LNCAP (cell line): ENCODE measurements at regions not wholly inside any gene's neighbourhood (a gene's known extent, or its start where the extent isn't known, plus 50 kb on each side); places are given as distances from the start of the nearest gene placed in this dataset.

Source experiments
- TF ChIP-seq, protein P1 (sequence below): fragments of 450-650 bp; IDR thresholded peaks from 2 replicates; pipeline ENCODE4 v1.5.1; 2017; ENCODE audit warnings: mild to moderate bottlenecking

DNA sequence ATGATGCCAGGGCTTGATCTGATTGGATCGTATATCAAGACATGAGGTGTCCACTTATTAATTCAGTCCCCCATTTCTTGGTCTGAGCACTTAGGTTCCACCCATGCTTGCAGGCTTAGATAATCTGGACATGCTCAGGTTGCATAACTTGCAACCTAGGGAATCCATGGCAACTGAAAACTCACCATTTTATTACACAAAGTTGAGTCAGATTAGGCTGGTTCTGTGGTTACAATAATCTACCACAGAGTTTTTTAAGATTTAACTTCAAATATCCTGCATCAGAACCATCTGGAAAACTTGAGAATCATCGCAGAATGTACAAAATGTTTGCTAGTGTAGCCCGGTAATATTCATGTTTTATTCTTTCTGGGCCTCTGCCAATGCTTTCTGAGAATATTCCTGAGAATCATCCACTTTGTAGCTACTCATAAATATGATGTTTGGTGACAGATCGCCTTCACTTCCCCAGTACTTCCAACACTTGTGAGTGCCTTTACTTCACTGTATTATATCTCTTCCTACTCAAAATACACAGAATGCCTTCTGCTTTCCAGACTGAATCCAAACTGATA lies 707.2 kb upstream of the ADAMTS5 start:
- TF ChIP-seq, protein P1, sequence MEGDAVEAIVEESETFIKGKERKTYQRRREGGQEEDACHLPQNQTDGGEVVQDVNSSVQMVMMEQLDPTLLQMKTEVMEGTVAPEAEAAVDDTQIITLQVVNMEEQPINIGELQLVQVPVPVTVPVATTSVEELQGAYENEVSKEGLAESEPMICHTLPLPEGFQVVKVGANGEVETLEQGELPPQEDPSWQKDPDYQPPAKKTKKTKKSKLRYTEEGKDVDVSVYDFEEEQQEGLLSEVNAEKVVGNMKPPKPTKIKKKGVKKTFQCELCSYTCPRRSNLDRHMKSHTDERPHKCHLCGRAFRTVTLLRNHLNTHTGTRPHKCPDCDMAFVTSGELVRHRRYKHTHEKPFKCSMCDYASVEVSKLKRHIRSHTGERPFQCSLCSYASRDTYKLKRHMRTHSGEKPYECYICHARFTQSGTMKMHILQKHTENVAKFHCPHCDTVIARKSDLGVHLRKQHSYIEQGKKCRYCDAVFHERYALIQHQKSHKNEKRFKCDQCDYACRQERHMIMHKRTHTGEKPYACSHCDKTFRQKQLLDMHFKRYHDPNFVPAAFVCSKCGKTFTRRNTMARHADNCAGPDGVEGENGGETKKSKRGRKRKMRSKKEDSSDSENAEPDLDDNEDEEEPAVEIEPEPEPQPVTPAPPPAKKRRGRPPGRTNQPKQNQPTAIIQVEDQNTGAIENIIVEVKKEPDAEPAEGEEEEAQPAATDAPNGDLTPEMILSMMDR = no peak

DNA sequence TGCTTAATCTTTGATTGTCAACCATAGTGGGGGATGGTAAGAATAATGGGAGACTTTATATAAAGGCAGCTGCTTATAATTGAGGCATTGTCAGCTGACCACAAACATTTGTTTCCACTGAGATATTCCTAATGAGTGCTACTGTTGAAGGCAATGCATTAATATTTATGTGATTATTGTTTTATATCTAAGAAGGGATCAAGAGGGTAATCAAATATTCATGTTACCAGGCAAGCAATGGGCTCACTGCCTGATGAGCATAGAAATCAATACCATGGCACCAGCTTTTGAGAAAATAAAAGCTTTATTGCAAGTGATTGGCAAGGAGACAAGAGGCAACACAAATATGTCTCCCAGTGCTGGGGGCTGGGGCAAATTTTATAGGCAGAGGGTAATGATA lies 706.7 kb upstream of the ADAMTS5 start:
- TF ChIP-seq, protein P1 = no peak

DNA sequence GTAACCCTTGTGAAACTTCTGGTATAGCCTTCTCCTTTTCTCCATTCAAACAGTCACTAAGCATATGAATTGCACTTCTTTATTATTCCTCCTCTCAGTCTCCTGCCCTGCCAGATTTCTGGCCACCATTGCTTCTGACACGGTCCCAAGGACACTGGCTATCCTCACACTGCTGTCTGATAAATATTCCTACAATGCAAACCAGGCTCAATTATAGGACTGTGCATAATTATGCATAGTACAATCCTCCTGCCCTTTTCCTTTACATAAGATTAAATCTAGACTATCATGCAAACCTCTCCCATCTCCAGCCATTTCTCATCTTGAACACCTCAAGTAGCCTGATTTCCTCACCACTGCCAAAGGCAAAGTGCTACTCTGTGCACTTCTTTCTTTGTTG lies 704.3 kb upstream of the ADAMTS5 start:
- TF ChIP-seq, protein P1 = no peak

DNA sequence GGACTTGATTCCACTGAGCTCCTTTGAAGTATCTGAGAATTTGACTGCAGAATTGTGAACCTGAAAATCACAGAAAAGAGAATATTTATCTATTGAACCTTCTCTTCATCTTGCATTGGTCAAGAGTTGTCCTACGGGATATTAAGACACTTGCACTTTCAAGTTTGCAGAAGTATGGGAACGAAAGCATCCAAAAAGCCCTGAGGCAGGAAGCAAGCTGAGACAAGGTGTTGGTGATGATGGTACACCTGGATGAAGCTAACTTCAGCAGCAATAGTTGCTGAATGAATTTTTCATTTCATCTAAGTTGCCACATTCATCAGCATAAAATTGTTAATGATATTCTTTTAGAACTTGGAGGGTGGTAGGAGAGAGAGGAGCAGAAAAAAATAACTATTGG lies 686.6 kb upstream of the ADAMTS5 start:
- TF ChIP-seq, protein P1 = no peak

DNA sequence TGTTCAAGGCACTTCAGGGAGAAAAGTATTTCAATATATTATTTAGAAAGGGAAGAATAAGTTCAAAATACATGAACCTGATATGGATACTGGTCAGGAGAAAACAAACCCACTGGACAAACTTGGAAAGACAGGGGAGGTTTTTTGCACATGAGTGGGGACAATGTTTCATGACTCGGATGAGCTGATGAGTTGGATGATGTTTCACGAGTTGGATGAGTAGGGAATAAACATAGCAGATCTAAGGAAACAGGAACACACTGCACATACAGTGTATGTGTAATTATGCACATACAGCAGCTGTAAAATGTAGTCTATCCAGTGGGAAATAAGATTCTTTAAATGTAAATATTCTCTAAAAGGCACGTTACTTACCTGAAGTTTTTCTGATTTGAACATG lies 682.9 kb upstream of the ADAMTS5 start:
- TF ChIP-seq, protein P1 = no peak

DNA sequence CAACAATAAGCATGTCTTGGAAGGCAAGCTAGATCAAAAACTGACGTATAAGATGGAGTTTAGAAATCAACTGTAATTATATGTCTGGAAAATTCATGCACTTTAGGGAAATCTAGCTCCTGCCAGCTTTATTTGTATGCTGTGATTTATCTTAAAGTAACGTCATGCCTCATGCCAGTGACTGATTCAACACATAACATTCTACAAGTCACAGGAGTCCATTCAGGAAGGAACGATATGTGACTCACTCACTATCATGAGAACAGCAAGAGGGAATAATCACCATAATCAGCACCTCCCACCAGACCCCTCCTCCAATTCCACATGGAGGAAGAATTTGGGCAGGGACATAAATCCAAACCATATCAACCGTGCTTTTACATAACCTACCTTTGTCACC lies 682.4 kb upstream of the ADAMTS5 start:
- TF ChIP-seq, protein P1 = no peak

DNA sequence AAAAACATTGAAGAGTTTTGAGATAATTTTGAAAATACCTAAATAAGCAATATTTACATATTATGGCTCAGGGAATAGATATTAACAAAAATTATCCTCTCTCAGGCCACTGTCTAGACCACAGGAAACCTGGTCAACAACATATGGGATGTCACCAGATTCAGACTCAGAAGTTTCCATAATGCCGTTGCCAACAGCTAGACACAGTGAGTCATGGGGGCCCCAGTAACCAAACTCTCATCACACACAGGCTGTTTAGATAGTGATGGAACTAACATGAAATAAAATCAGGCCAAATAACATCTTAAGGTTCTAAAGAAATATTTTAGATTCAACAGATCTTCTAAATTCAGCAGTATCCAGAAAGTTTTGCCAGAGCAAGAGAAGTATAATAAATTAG lies 681.7 kb upstream of the ADAMTS5 start:
- TF ChIP-seq, protein P1 = no peak

DNA sequence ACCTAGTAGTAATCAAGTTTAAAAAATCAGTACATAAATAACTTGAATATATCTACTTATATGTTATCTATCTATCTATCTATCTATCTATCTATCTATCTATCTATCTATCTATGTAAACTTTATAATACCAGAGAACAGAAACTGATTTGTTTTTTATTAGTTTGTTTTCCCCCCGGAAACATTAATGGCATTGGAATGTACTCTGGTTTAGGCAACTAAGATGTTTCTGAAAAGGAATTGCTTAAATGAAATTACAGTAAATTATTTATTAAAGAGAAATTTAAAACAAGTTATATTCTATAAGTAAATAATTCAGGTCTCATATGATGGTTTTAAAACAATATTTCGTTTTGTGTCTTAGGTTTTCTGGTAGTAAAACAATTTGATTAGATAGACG lies 681.0 kb upstream of the ADAMTS5 start:
- TF ChIP-seq, protein P1 = no peak
